HG02840 (cell line): ENCODE measurements at regions not wholly inside any gene's neighbourhood (a gene's known extent, or its start where the extent isn't known, plus 50 kb on each side); places are given as distances from the start of the nearest gene placed in this dataset.
"Not testable (repeated sequence)": the region's sequence is repeated elsewhere in the genome, so short reads cannot be mapped to it uniquely, and the experiment has no call there.

Source experiments
- ATAC-seq: cut with Tn5 transposase; IDR thresholded peaks from one replicate; pipeline ENCODE4 v1.9.1; 2021; ENCODE audit warnings: mild to moderate bottlenecking, moderate library complexity, moderate number of reproducible peaks; ENCODE audit not compliant: unreplicated experiment, low FRiP score

GRCh38 chr5:118430076-118430475 lies 558.3 kb downstream of the DTWD2 start:
- no peak for ATAC-seq

- no peak for ATAC-seq
Measured at GRCh38 chr5:118407958-118408357, 580.4 kb downstream of the DTWD2 start.

GRCh38 chr5:118405650-118406061 lies 582.7 kb downstream of the DTWD2 start:
- no peak for ATAC-seq

- no peak for ATAC-seq
Measured at GRCh38 chr5:118397236-118397635, 591.1 kb downstream of the DTWD2 start.

DNA sequence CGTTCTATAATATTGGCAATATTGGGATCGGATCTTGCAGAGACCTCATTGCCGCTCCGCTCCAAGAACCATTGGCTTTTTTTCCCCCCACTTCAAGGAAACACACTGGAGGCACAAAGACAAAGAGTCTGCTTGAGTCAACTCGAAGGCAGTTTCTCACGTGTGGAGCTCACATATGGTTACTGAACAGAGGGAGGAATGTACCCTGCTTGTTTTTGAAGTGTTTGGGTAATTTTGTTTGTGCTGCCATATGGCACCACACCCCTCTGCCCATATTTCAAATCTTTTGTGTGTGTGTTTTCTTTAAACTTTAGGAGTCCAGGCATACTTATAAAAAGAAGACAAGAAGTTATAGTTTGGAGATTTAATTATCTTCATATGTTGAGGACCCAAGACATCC lies 595.9 kb downstream of the DTWD2 start:
- ATAC-seq = no peak

DNA sequence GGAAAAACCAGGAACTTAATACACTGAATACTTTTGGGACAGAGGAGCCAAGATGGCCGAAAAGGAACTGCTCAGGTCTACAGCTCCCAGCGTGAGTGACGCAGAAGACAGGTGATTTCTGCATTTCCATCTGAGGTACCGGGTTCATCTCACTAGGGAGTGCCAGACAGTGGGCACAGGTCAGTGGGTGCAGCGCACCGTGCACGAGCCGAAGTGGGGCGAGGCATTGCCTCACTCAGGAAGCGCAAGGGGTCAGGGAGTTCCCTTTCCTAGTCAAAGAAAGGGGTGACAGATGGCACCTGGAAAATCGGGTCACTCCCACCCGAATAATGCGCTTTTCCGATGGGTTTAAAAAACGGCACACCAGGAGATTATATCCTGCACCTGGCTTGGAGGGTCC lies 605.4 kb downstream of the DTWD2 start:
- ATAC-seq = not testable (repeated sequence)

- ATAC-seq = no peak
Measured at GRCh38 chr5:118379470-118379869, 608.9 kb downstream of the DTWD2 start.

GRCh38 chr5:118378959-118379358 lies 609.4 kb downstream of the DTWD2 start:
- ATAC-seq = no peak

DNA sequence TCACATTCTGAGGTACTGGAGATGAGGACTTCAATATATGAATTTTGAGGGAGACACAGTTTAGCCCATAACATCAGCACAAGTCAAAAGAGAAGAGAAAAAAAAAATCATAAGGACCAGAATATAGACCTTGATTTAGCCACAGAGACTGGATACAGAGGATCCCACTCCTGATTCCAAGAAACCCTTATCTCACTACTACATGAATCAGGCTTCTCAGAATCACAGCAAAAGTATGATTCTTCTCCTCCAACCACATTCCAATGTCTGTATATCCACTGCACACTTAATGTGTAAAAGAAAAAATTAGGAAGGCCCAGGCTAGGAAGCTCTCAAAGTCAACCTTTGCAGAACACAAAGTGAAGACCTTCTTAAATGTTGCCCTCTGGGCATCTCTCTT lies 610.9 kb downstream of the DTWD2 start:
- no peak for ATAC-seq

- no peak for ATAC-seq
Measured at GRCh38 chr5:118371973-118372831, 616.1 kb downstream of the DTWD2 start.

- no peak for ATAC-seq
Measured at GRCh38 chr5:118366429-118366828, 621.9 kb downstream of the DTWD2 start.

DNA sequence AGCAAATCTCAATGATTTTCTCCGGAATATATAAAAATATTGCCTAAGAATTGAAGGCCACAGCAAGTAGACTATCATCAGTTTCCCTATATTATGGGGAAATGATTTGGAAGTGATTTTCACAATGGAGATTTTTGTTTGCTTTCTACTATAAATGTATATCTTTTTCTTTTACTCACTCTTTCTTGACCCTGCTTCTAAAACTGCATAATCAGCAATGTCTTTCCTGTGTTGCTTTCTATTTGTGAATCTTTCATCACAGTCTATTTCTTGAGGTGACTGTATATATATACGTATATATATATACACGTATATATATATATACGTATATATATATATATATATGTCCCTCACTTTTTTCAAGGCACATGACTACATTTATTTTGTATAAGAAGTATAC lies 622.6 kb downstream of the DTWD2 start:
- ATAC-seq = no peak

DNA sequence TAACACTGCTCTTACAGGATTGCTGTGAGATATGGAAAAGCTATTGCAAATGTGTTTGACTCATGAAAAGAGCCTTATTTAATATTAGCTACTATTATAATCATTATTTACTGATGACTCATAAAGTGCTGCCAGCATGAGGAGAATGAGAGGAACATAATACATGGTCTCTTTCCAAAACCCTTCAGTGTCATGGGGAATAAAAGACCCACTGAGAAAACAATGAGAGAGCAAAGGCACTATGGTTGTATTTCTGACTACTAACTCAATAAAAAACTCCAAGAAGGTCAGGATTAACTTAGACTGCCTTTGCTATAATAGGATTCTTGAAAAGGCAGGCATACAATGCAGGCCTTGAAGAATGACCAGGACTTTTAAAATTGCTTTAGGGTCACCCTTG lies 633.5 kb downstream of the DTWD2 start:
- ATAC-seq = no peak

GRCh38 chr5:118353970-118354369 lies 634.4 kb downstream of the DTWD2 start:
- ATAC-seq = no peak

- ATAC-seq = no peak
Measured at GRCh38 chr5:118336468-118336867, 651.9 kb downstream of the DTWD2 start.

DNA sequence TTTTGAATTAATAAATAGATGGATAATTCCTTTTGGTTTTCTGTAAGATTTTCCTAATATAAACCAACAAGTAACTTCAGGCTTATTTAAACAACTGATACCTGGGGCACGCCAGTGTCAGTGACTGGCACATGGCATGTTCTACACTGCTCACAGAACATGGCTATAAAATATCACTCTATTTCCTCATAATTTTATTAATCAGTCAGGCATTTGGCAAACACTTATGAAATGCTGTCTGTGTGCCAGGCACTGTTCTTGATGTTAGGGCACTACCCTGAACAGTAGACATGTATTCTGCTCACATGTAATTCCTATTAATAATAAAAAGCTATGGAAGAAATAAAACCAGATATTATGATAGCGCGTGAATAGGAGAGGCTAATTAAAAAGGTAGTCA lies 661.0 kb downstream of the DTWD2 start:
- no peak for ATAC-seq

GRCh38 chr5:118326481-118327045 lies 661.8 kb downstream of the DTWD2 start:
- ATAC-seq = no peak

DNA sequence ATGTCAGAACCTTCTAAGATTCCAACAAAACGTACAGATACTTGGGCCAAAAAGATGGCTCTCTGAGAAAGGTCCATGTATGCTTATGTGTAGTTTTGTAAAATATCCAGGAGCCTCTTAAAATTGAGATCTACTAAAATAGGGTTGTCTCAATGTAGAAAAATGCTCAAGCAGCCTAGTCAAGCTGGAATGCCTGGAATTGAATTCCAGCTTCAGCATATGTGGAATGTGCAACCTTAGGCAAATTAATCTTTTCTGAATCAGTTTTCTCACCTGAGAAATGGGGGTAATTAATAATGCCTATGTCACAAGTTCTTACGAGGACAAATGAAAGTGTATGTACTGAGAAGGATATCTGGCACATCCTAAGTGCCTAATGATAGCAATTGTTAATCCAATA lies 662.4 kb downstream of the DTWD2 start:
- ATAC-seq = no peak

DNA sequence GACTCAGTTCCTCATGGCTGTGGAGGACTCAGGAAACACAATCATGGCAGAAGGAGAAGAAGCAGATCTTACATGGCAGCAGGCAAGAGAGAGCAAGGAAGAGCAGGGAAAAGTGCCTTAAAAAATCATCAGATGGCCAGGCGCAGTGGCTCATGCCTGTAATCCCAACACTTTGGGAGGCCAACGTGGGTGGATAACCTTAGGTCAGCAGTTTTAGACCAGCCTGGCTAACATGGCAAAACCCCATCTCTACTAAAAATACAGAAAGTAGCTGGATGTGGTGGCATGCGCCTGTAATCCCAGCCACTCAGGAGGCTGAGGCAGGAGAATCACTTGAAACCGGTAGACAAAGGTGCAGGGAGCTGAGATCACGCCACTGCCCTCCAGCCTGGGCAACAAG lies 664.6 kb downstream of the DTWD2 start:
- not testable (repeated sequence) for ATAC-seq

DNA sequence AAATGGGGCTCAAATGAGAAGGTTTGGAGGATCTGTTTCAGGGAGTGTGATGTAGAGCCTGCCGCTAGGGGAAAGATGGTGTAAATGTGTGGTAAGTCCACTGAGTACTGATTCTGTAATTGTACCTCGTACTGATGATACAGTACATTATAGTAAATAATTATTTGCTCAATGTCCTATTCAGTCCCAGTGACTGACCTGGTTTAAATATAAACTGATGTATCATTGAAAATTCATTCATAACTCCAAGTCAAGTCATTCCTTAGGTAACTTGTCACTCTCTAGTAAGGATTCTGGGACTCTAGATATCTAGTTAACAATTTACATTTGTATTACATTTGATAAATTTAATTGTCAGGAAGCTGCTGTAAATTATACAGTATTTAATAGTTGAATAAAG lies 667.3 kb downstream of the DTWD2 start:
- ATAC-seq = no peak

DNA sequence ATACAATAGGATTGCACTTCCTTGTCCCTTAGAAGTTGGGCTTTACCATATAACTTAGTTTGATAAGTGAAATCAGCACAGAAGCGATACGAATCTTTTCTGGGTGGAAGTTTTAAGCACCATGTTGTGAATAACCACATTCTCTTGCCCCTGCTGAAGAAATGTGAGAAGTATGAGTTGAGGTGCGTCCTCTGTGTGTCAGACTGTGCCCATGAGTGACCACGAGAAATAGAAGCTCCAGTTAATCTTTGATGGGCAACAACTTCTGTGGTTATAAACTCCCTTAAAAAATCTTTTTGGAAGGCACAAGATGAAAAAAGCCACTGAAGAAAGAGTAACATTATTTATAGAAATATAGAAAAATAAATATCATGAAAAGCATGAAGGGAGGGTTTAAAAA lies 668.2 kb downstream of the DTWD2 start:
- ATAC-seq = no peak

GRCh38 chr5:118314931-118315330 lies 673.4 kb downstream of the DTWD2 start:
- no peak for ATAC-seq
